ENCODE measurements at regions not wholly inside any gene's neighbourhood (a gene's known extent, or its start where the extent isn't known, plus 50 kb on each side); places are given as distances from the start of the nearest gene placed in this dataset.

GRCh38 chr18:4677006-4677405 is 221.9 kb upstream of the DLGAP1 start:
- H3K36me3 ChIP-seq (ENCODE audit: insufficient read depth, low read length, poor library complexity, severe bottlenecking), result no peaks in the 10 kb centered on the region
- no TSS peak for BruUV-seq (replicated peaks)
- intact Hi-C loops (cut with micrococcal nuclease; ENCODE audit: unreplicated experiment), result no loop called here
- TF ChIP-seq CTCF (conservative IDR thresholded peaks at IDR 0.05; ENCODE audit: low read depth, low read length) (no peak), EZH2 (IDR thresholded peaks at IDR 0.05; ENCODE audit: borderline replicate concordance, low read depth, low read length, poor library complexity, severe bottlenecking) (no peak)
- ChIA-PET CTCF (no interaction called here), POLR2A (ENCODE audit: low non-redundant PET) (no interaction called here)
- H3K9me3 ChIP-seq (ENCODE audit: low read depth, low read length, poor library complexity, severe bottlenecking), result no peaks in the 10 kb centered on the region
- no peaks in the 10 kb centered on the region for H3K27me3 ChIP-seq (replicated peaks; ENCODE audit: insufficient read depth, low read depth, low read length, poor library complexity)
- H3K4me1 ChIP-seq (ENCODE audit: insufficient read depth, low read length, poor library complexity, severe bottlenecking), result no peaks in the 10 kb centered on the region
- H3K4me3 ChIP-seq (ENCODE audit: low read depth, low read length, poor library complexity, severe bottlenecking), result no peak overlapping the region
- no peak overlapping the region for H3K27ac ChIP-seq (ENCODE audit: low read depth, low read length, poor library complexity, severe bottlenecking)
- DNase-seq (ENCODE audit: low spot score), result no peak

DNA sequence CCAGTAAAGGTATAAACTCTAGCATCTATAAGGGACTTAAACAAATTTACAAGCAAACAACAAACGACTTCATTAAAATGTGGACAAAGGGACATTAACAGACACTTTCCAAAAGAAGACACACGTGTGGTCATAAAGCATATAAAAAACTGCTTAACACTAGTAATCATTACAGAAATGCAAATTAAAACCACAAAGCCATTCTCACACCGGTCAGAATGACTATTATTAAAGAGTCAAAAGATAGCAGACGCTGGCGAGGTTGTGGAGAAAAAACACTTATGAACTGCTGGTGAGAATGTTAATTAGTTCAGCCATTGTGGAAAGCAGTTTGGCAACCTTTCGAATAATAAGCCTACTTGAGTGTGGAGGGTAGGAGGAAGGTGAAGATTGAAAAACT is 217.1 kb upstream of the DLGAP1 start:
- Histone ChIP-seq H3K4me1 (ENCODE audit: insufficient read depth, low read length, poor library complexity, severe bottlenecking) (no peaks in the 10 kb centered on the region), H3K9me3 (ENCODE audit: low read depth, low read length, poor library complexity, severe bottlenecking) (peaks cover 27% of the 10 kb centered on the region), H3K27ac (ENCODE audit: low read depth, low read length, poor library complexity, severe bottlenecking) (no peak overlapping the region), H3K27me3 (replicated peaks; ENCODE audit: insufficient read depth, low read depth, low read length, poor library complexity) (no peaks in the 10 kb centered on the region), H3K36me3 (ENCODE audit: insufficient read depth, low read length, poor library complexity, severe bottlenecking) (no peaks in the 10 kb centered on the region), H3K4me3 (ENCODE audit: low read depth, low read length, poor library complexity, severe bottlenecking) (no peak overlapping the region)
- TF ChIP-seq CTCF (conservative IDR thresholded peaks at IDR 0.05; ENCODE audit: low read depth, low read length) (no peak), EZH2 (IDR thresholded peaks at IDR 0.05; ENCODE audit: borderline replicate concordance, low read depth, low read length, poor library complexity, severe bottlenecking) (no peak)
- ChIA-PET POLR2A (ENCODE audit: low non-redundant PET) (no interaction called here), CTCF (no interaction called here)
- no TSS peak for BruUV-seq (replicated peaks)
- DNase-seq (ENCODE audit: low spot score), result no peak
- intact Hi-C loops (cut with micrococcal nuclease; ENCODE audit: unreplicated experiment), result no loop called here

GRCh38 chr18:4658804-4659203 is 203.7 kb upstream of the DLGAP1 start:
- intact Hi-C loops (cut with micrococcal nuclease; ENCODE audit: unreplicated experiment), result no loop called here
- Histone ChIP-seq H3K27me3 (replicated peaks; ENCODE audit: insufficient read depth, low read depth, low read length, poor library complexity) (peaks cover 4% of the 10 kb centered on the region), H3K4me1 (ENCODE audit: insufficient read depth, low read length, poor library complexity, severe bottlenecking) (no peaks in the 10 kb centered on the region), H3K36me3 (ENCODE audit: insufficient read depth, low read length, poor library complexity, severe bottlenecking) (no peaks in the 10 kb centered on the region), H3K27ac (ENCODE audit: low read depth, low read length, poor library complexity, severe bottlenecking) (no peak overlapping the region), H3K4me3 (ENCODE audit: low read depth, low read length, poor library complexity, severe bottlenecking) (no peak overlapping the region), H3K9me3 (ENCODE audit: low read depth, low read length, poor library complexity, severe bottlenecking) (peaks cover 3% of the 10 kb centered on the region)
- TF ChIP-seq EZH2 (IDR thresholded peaks at IDR 0.05; ENCODE audit: borderline replicate concordance, low read depth, low read length, poor library complexity, severe bottlenecking), result no peak
- TF ChIP-seq CTCF (conservative IDR thresholded peaks at IDR 0.05; ENCODE audit: low read depth, low read length), result no peak
- POLR2A ChIA-PET (ENCODE audit: low non-redundant PET), result no interaction called here
- DNase-seq (ENCODE audit: low spot score), result no peak
- no TSS peak for BruUV-seq (replicated peaks)
- CTCF ChIA-PET, result no interaction called here
